Neural progenitor cell (in vitro differentiated cells): ENCODE measurements at regions not wholly inside any gene's neighbourhood (a gene's known extent, or its start where the extent isn't known, plus 50 kb on each side); places are given as distances from the start of the nearest gene placed in this dataset.

Source experiments
- DNase-seq: peaks from one replicate; pipeline ENCODE4 v3.0.0-alpha.2; 2016; ENCODE audit warnings: low spot score
- H2AFZ ChIP-seq: fragments of 200-600 bp; sonication (generic); replicated peaks from 2 replicates; pipeline ENCODE4 v1.6.1; 2016; ENCODE audit warnings: antibody characterized with exemption
- H3F3A ChIP-seq: fragments of 200-600 bp; sonication (generic); 2 replicates; pipeline ENCODE4 v1.6.1; 2016; ENCODE audit warnings: antibody characterized with exemption, low read depth
- H3K27ac ChIP-seq: fragments of 200-600 bp; sonication (generic); 2 replicates; pipeline ENCODE4 v1.5.1; 2016; ENCODE audit warnings: mild to moderate bottlenecking
- H3K27me3 ChIP-seq: fragments of 200-600 bp; sonication (generic); 2 replicates; pipeline ENCODE4 v1.6.1; 2016; ENCODE audit warnings: mild to moderate bottlenecking, moderate library complexity
- H3K36me3 ChIP-seq: fragments of 200-600 bp; sonication (generic); 2 replicates; pipeline ENCODE4 v1.5.1; 2016
- H3K4me1 ChIP-seq: fragments of 200-600 bp; sonication (generic); 2 replicates; pipeline ENCODE4 v1.6.1; 2016; ENCODE audit warnings: mixed run types
- H3K4me2 ChIP-seq: fragments of 200-600 bp; sonication (generic); 2 replicates; pipeline ENCODE4 v1.6.1; 2016
- H3K4me3 ChIP-seq: fragments of 200-600 bp; sonication (generic); 2 replicates; pipeline ENCODE4 v1.5.1; 2016
- H3K79me2 ChIP-seq: fragments of 200-600 bp; sonication (generic); 2 replicates; pipeline ENCODE4 v1.6.1; 2016; ENCODE audit warnings: low read depth
- H3K9ac ChIP-seq: fragments of 200-600 bp; sonication (generic); 2 replicates; pipeline ENCODE4 v1.6.1; 2016
- H3K9me3 ChIP-seq: fragments of 200-600 bp; sonication (generic); 2 replicates; pipeline ENCODE4 v1.5.1; 2016; ENCODE audit warnings: low read depth
- H4K20me1 ChIP-seq: fragments of 200-600 bp; sonication (generic); 2 replicates; pipeline ENCODE4 v1.6.1; 2016; ENCODE audit warnings: low read depth
- H3K27ac Mint-ChIP-seq: 3 replicates; pipeline ENCODE4 v1.8.0; 2021; ENCODE audit warnings: mixed read lengths
- H3K27me3 Mint-ChIP-seq: 2 replicates; pipeline ENCODE4 v1.8.0; 2022; ENCODE audit warnings: low read depth, mild to moderate bottlenecking, inconsistent platforms, moderate library complexity, mixed read lengths; ENCODE audit not compliant: insufficient read depth
- H3K36me3 Mint-ChIP-seq: 3 replicates; pipeline ENCODE4 v1.8.0; 2021; ENCODE audit warnings: mixed read lengths
- H3K4me1 Mint-ChIP-seq: 3 replicates; pipeline ENCODE4 v1.8.0; 2021; ENCODE audit warnings: mixed read lengths
- H3K4me3 Mint-ChIP-seq: 3 replicates; pipeline ENCODE4 v1.8.0; 2021; ENCODE audit warnings: mild to moderate bottlenecking, moderate library complexity, mixed read lengths
- H3K9me3 Mint-ChIP-seq: 3 replicates; pipeline ENCODE4 v1.8.0; 2020; ENCODE audit warnings: mixed read lengths
- EZH2 ChIP-seq: fragments of 200-600 bp; sonication (generic); IDR thresholded peaks from 2 replicates; pipeline ENCODE4 v1.6.1; 2017; ENCODE audit warnings: antibody characterized with exemption, mild to moderate bottlenecking, moderate library complexity
- EZH2phosphoT487 ChIP-seq: fragments of 200-600 bp; sonication (generic); IDR thresholded peaks from 2 replicates; pipeline ENCODE4 v1.6.1; 2017; ENCODE audit warnings: antibody characterized with exemption
- TF ChIP-seq, protein P1 (sequence below): fragments of 200-600 bp; sonication (generic); IDR thresholded peaks from 2 replicates; pipeline ENCODE4 v1.5.1; 2017; ENCODE audit warnings: antibody characterized with exemption, mild to moderate bottlenecking

DNA sequence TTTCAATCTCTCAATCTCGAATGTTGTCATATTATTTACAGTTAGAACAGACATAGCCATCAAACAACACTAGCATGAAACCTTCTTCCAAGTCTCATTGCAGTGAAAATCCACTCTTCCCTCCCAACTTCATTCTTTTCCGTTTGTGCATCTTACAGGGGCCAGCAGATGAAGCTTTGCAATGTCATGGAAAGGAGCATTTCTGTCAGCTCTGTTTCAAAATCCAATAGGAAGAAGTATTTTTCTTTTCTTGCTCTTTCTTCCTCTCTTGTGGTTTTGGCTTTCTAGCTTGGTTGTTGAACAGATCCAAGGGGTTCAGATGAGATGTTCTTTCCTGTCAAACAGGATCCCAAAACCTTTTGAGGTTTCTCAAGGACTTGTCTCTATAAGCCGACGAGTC lies 416.6 kb downstream of the AEBP2 start:
- no peak overlapping the region for H2AFZ ChIP-seq
- no peaks in the 10 kb centered on the region for H4K20me1 ChIP-seq
- H3K79me2 ChIP-seq = no peaks in the 10 kb centered on the region
- H3K4me1 ChIP-seq = peaks cover 9% of the 10 kb centered on the region
- Mint-ChIP-seq H3K27me3 (peaks cover 4% of the 10 kb centered on the region), H3K9me3 (peaks cover 17% of the 10 kb centered on the region), H3K4me1 (peaks cover 19% of the 10 kb centered on the region), H3K27ac (no peak overlapping the region), H3K36me3 (peaks cover 2% of the 10 kb centered on the region), H3K4me3 (no peak overlapping the region)
- no peak overlapping the region for H3K9ac ChIP-seq
- H3K27me3 ChIP-seq = no peaks in the 10 kb centered on the region
- H3K4me3 ChIP-seq = no peak overlapping the region
- no peaks in the 10 kb centered on the region for H3F3A ChIP-seq
- no peak overlapping the region for H3K27ac ChIP-seq
- DNase-seq = no peak
- H3K4me2 ChIP-seq = no peak overlapping the region
- peaks cover 11% of the 10 kb centered on the region for H3K9me3 ChIP-seq
- TF ChIP-seq EZH2phosphoT487 = no peak
- no peak for TF ChIP-seq EZH2
- TF ChIP-seq, protein P1, sequence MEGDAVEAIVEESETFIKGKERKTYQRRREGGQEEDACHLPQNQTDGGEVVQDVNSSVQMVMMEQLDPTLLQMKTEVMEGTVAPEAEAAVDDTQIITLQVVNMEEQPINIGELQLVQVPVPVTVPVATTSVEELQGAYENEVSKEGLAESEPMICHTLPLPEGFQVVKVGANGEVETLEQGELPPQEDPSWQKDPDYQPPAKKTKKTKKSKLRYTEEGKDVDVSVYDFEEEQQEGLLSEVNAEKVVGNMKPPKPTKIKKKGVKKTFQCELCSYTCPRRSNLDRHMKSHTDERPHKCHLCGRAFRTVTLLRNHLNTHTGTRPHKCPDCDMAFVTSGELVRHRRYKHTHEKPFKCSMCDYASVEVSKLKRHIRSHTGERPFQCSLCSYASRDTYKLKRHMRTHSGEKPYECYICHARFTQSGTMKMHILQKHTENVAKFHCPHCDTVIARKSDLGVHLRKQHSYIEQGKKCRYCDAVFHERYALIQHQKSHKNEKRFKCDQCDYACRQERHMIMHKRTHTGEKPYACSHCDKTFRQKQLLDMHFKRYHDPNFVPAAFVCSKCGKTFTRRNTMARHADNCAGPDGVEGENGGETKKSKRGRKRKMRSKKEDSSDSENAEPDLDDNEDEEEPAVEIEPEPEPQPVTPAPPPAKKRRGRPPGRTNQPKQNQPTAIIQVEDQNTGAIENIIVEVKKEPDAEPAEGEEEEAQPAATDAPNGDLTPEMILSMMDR = no peak
- H3K36me3 ChIP-seq = no peaks in the 10 kb centered on the region

DNA sequence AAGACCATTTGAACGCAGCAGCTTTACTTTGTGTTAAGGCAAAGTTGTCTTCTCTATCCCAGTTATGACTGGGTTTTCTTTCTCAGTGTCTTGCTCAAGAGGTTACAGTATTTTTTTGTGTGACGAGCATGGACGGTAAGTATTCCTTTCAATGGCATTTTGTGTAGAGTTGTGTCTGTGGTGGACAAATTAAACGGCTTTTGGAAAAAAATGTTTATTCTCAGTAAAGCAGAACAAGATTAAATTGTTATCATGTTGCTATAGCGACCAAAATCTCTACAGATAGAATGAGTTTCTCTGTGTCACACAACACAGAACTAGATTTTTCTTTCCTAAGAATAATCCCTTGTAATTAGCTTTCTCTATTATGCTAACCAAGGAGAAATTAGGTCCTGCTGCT lies 417.1 kb downstream of the AEBP2 start:
- TF ChIP-seq, protein P1 = no peak
- TF ChIP-seq EZH2 (no peak), EZH2phosphoT487 (no peak)
- Histone ChIP-seq H3K36me3 (peaks cover 3% of the 10 kb centered on the region), H3K4me3 (no peak overlapping the region), H3K27me3 (no peaks in the 10 kb centered on the region), H3F3A (no peaks in the 10 kb centered on the region), H3K4me2 (no peak overlapping the region), H3K4me1 (peaks cover 9% of the 10 kb centered on the region), H2AFZ (no peak overlapping the region), H4K20me1 (no peaks in the 10 kb centered on the region), H3K9ac (no peak overlapping the region), H3K79me2 (no peaks in the 10 kb centered on the region), H3K27ac (no peak overlapping the region), H3K9me3 (peaks cover 12% of the 10 kb centered on the region)
- Mint-ChIP-seq H3K27me3 (peaks cover 4% of the 10 kb centered on the region), H3K27ac (no peak overlapping the region), H3K9me3 (peaks cover 19% of the 10 kb centered on the region), H3K36me3 (peaks cover 2% of the 10 kb centered on the region), H3K4me1 (peaks cover 15% of the 10 kb centered on the region), H3K4me3 (no peak overlapping the region)
- no peak for DNase-seq

DNA sequence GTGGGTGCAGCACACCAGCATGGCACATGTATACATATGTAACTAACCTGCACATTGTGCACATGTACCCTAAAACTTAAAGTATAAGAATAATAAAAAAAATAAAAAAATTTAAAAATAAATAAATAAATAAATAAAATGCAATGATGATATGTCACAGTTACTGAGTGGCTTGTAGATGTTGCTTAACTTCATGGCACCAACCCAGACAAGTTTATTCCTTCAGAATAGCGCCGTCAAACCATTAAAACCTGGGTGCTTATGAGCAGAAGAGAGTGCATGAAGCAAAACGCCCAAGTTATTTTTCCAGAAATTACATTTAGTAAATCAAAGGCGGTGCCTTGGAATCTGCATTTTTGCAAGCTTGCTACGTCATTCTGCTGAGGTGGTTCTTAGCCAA lies 417.9 kb downstream of the AEBP2 start:
- Mint-ChIP-seq H3K36me3 (peaks cover 2% of the 10 kb centered on the region), H3K4me1 (peaks cover 15% of the 10 kb centered on the region), H3K4me3 (no peak overlapping the region), H3K9me3 (peaks cover 19% of the 10 kb centered on the region), H3K27me3 (peaks cover 4% of the 10 kb centered on the region), H3K27ac (no peak overlapping the region)
- no peak overlapping the region for H3K27ac ChIP-seq
- peaks cover 9% of the 10 kb centered on the region for H3K4me1 ChIP-seq
- H3K4me3 ChIP-seq = no peak overlapping the region
- no peak overlapping the region for H3K9ac ChIP-seq
- H2AFZ ChIP-seq = no peak overlapping the region
- no peak for TF ChIP-seq EZH2
- TF ChIP-seq, protein P1 = no peak
- TF ChIP-seq EZH2phosphoT487 = no peak
- no peak for DNase-seq
- no peaks in the 10 kb centered on the region for H3K79me2 ChIP-seq
- H3K36me3 ChIP-seq = peaks cover 3% of the 10 kb centered on the region
- no peaks in the 10 kb centered on the region for H3K27me3 ChIP-seq
- H3K9me3 ChIP-seq = peaks cover 12% of the 10 kb centered on the region
- no peaks in the 10 kb centered on the region for H3F3A ChIP-seq
- H4K20me1 ChIP-seq = no peaks in the 10 kb centered on the region
- no peak overlapping the region for H3K4me2 ChIP-seq

DNA sequence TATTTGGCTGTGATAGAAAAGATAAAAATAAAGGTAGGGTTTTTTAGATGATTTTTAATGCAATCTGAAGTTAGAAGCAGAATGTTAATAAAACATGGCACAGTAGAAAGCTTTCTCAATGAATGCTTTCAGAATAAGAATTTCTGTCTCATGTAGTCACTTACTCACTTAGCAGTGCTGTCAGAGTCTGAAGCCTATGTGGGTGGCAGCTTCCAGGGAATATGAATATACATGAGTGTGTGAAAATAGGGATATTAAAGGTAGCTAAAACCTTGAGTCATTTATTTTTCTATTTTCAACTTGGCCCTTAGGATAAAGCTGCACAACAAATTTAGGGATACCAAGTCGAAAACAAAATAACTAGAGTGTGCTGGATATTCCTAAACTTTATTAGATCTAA lies 427.9 kb downstream of the AEBP2 start:
- Mint-ChIP-seq H3K36me3 (no peaks in the 10 kb centered on the region), H3K9me3 (no peaks in the 10 kb centered on the region), H3K27me3 (peaks cover 6% of the 10 kb centered on the region), H3K4me1 (peaks cover 17% of the 10 kb centered on the region), H3K27ac (no peak overlapping the region), H3K4me3 (no peak overlapping the region)
- Histone ChIP-seq H3K9me3 (no peaks in the 10 kb centered on the region), H3K9ac (no peak overlapping the region), H3K4me3 (no peak overlapping the region), H3F3A (no peaks in the 10 kb centered on the region), H3K4me2 (no peak overlapping the region), H3K27me3 (no peaks in the 10 kb centered on the region), H4K20me1 (no peaks in the 10 kb centered on the region), H3K79me2 (no peaks in the 10 kb centered on the region), H3K4me1 (no peaks in the 10 kb centered on the region), H2AFZ (no peak overlapping the region), H3K27ac (no peak overlapping the region), H3K36me3 (no peaks in the 10 kb centered on the region)
- no peak for DNase-seq
- TF ChIP-seq, protein P1 = no peak
- TF ChIP-seq EZH2 (no peak), EZH2phosphoT487 (no peak)
